ENCODE measurements at regions not wholly inside any gene's neighbourhood (a gene's known extent, or its start where the extent isn't known, plus 50 kb on each side); places are given as distances from the start of the nearest gene placed in this dataset.

DNA sequence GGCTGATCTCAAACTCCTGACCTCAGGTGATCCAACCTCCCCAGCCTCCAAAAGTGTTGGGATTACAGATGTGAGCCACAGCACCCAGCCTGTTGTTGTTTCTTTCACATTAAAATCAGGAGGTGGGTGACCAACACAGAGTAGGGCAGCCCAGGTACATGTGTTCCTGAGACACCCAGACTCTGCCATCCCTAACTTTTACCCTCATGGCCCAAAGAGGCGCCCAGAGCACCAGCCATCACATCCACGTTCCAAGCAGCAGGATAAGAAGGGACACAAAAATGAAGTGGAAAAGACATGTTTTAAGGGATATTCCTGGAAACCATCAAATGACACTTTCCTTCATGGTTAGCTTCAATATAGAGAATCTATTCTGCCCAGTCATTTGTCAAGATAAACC lies 159.6 kb upstream of the KLF6 start:
- Histone ChIP-seq H3K23me2 (ENCODE audit: insufficient read length, low read depth, low read length, poor library complexity, severe bottlenecking) (no peaks in the 10 kb centered on the region), H3K9me3 (ENCODE audit: control insufficient read depth, low read depth, low read length) (no peaks in the 10 kb centered on the region), H3K23ac (ENCODE audit: insufficient read length, low read depth, low read length) (no peak overlapping the region), H3K4ac (ENCODE audit: low read depth, low read length) (no peak overlapping the region), H2BK120ac (ENCODE audit: low read depth, low read length, poor library complexity, severe bottlenecking) (no peak overlapping the region), H2BK5ac (ENCODE audit: insufficient read length, low read length) (no peak overlapping the region), H3K79me1 (ENCODE audit: insufficient read depth, low read depth, low read length, poor library complexity, severe bottlenecking) (no peaks in the 10 kb centered on the region), H3K14ac (ENCODE audit: insufficient read depth, low read length) (no peak overlapping the region), H3K27ac (ENCODE audit: insufficient read length, low read depth, low read length) (no peak overlapping the region), H2BK20ac (ENCODE audit: low read depth, low read length, poor library complexity, severe bottlenecking) (no peak overlapping the region), H3K18ac (ENCODE audit: insufficient read length, low read depth, low read length) (no peak overlapping the region), H3K4me2 (ENCODE audit: insufficient read depth, insufficient read length, low read length) (no peak overlapping the region), H4K91ac (ENCODE audit: insufficient read length, low read depth, low read length) (no peak overlapping the region), H3K56ac (ENCODE audit: insufficient read length, low read depth, low read length) (no peak overlapping the region), H2AK5ac (ENCODE audit: insufficient read length, low read length) (no peak overlapping the region), H4K8ac (replicated peaks; ENCODE audit: insufficient read length, low read depth, low read length) (no peak overlapping the region), H2BK12ac (ENCODE audit: insufficient read length, low read depth, low read length) (no peak overlapping the region), H3K9ac (ENCODE audit: extremely low read depth, insufficient read length, low read length) (no peak overlapping the region), H4K20me1 (ENCODE audit: control insufficient read depth, insufficient read depth, insufficient read length) (no peaks in the 10 kb centered on the region), H2BK15ac (ENCODE audit: low read depth, low read length) (no peak overlapping the region), H3T11ph (ENCODE audit: low read length) (no peak overlapping the region), H3K4me1 (ENCODE audit: insufficient read depth, low read length) (no peaks in the 10 kb centered on the region), H4K5ac (ENCODE audit: insufficient read length, low read depth, low read length) (no peak overlapping the region), H2AFZ (ENCODE audit: low read length) (no peak overlapping the region), H3K79me2 (ENCODE audit: insufficient read depth, low read length) (no peaks in the 10 kb centered on the region), H3K27me3 (ENCODE audit: insufficient read depth, low read length) (no peaks in the 10 kb centered on the region)
- H3K27ac Mint-ChIP-seq = no peak overlapping the region; a peak in 1 of 7 replicates
- no peak for DNase-seq
- no peaks in the 10 kb centered on the region; the same call in 1 of the 2 replicates for H3K27me3 Mint-ChIP-seq (ENCODE audit: low read depth)
- no peaks in the 10 kb centered on the region; a peak in 1 of 5 replicates for H3K9me3 Mint-ChIP-seq
- WGBS (ENCODE audit: extremely low coverage, insufficient read length, low lambda C conversion rate) = no CpG with 5 or more reads among the region's 2 CpGs
- H3K36me3 Mint-ChIP-seq (ENCODE audit: insufficient read depth in 1 of 3, low read depth in 3 of 3) = no peaks in the 10 kb centered on the region; a peak in 1 of 7 replicates
- TF ChIP-seq, protein P1, sequence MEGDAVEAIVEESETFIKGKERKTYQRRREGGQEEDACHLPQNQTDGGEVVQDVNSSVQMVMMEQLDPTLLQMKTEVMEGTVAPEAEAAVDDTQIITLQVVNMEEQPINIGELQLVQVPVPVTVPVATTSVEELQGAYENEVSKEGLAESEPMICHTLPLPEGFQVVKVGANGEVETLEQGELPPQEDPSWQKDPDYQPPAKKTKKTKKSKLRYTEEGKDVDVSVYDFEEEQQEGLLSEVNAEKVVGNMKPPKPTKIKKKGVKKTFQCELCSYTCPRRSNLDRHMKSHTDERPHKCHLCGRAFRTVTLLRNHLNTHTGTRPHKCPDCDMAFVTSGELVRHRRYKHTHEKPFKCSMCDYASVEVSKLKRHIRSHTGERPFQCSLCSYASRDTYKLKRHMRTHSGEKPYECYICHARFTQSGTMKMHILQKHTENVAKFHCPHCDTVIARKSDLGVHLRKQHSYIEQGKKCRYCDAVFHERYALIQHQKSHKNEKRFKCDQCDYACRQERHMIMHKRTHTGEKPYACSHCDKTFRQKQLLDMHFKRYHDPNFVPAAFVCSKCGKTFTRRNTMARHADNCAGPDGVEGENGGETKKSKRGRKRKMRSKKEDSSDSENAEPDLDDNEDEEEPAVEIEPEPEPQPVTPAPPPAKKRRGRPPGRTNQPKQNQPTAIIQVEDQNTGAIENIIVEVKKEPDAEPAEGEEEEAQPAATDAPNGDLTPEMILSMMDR (conservative IDR thresholded peaks at IDR 0.05) = no peak
- H3K4me1 Mint-ChIP-seq = peaks cover 12 to 21% of the 10 kb centered on the region in 2 experiments
- no peak overlapping the region for H3K4me3 Mint-ChIP-seq
